GM12873 (cell line): ENCODE measurements at regions not wholly inside any gene's neighbourhood (a gene's known extent, or its start where the extent isn't known, plus 50 kb on each side); places are given as distances from the start of the nearest gene placed in this dataset.

Source experiments
- CTCF ChIP-seq: IDR thresholded peaks from 2 replicates; pipeline ENCODE4 v1.5.1; 2012; ENCODE audit warnings: low read depth, mild to moderate bottlenecking, moderate library complexity, low read length, control low read depth; ENCODE audit not compliant: insufficient read depth; ENCODE audit errors: missing control alignments

- TF ChIP-seq CTCF: no peak
Measured at GRCh38 chr1:29642519-29642918, 406.2 kb downstream of the PTPRU start.

DNA sequence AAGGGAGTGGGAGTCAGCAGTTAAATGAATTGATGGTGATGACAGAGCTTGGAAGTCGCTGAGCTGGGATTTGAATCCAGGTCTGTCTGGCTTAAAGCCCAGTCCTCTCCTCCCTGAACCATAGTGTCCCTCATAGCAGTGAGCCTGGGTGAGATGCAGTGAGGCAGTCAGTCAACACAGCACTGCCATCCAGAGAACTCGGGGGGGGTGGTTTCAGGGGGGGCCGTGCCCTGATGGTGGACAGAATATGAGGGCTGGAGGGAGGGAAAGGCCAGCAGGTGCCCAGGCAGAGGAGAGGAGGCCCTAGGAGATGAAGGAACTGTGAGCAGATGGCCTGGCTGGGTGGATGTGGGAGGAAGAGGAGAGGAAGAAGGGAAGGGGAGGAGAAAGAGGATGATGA is 405.6 kb downstream of the PTPRU start:
- TF ChIP-seq CTCF: no peak

DNA sequence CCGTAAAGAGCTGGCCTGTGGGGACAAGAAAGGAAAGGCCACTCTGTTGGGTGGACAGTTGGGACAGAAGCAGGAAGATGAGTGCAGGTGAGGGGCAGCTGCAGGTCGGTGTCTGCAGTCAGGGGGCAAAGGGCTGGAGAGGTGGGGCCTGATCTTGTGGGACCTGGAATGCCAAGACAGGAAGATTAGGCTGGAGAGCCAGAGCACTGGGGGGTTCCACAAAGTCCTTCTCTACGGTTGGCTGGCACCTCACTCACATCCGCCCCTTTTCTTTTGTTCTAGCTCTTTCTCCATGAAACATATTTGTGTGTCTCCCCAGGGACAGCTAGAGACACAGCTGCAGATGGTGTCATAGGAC is 404.1 kb downstream of the PTPRU start:
- TF ChIP-seq CTCF: no peak

- no peak for TF ChIP-seq CTCF
Measured at GRCh38 chr1:29639741-29640427, 403.6 kb downstream of the PTPRU start.

- no peak for TF ChIP-seq CTCF
Measured at GRCh38 chr1:29639156-29639736, 402.9 kb downstream of the PTPRU start.

- no peak for TF ChIP-seq CTCF
Measured at GRCh38 chr1:29638281-29638680, 402.0 kb downstream of the PTPRU start.

DNA sequence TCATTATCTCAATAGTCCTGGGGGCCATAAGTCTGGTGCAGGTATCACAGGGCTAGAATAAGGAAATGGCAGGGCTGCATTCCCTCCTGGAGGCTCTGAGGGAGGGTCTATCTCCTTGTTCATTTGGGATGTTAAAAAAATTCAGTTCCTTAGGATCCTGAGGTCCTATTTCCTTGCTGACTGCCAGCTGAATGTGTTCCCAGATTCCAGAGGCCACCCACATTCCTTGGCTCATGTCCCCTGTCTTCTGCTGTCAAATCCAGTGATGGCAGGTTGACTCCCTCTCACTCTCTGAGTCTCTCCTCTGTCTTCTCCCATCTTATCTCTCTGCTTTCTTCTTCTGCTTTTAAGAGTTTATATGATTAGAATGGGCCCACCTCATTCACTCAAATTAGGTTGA is 400.6 kb downstream of the PTPRU start:
- no peak for TF ChIP-seq CTCF
